Pons (tissue), 1 donor: ENCODE measurements at regions not wholly inside any gene's neighbourhood (a gene's known extent, or its start where the extent isn't known, plus 50 kb on each side); places are given as distances from the start of the nearest gene placed in this dataset.

ENCODE experiments used
- DNase-seq: peaks from one replicate; pipeline ENCODE4 v3.0.0-alpha.2; 2016; ENCODE audit warnings: low spot score

DNA sequence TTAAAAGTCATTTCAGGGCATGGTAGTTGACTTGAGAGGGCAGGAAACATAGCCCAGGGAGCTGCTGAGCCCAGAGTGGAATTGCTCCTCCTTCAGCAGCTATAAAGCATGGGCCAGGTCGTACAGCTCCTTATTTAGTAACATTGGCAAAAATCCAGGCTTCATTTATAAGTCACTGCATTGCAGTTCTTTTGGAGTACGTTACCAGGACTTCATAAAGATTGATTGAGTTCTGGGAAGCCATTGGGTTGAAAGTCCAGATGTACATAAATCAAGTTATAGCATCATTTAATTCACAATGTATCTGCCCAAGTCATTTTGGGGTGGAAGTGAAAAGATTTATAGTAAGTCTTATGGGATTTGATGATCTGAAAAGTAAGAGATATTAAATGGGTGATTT, 53.0 kb upstream of the ANKEF1 start:
- DNase-seq, result no peak

GRCh38 chr20:9978397-9979004, 56.3 kb upstream of the ANKEF1 start:
- peak; percentile 94 for DNase-seq

DNA sequence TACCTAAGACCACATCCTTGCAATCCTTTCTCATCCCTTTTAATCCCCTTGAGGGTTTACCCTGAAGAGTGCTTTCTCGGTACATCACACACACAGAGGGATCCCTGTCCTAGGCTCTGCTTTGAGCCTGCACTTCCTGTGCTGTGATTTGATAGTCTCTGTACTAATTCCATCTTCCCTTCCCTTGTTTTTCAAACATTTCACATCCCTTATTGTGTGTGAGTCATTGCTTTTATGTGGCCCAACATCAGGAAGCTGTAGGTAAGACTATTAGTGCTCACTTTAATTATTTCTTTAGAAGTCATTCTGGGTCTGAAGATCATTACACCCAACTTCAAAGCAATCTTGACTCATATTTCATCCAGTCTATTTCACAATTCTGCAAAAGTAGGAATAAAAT, 57.2 kb upstream of the ANKEF1 start:
- DNase-seq, result no peak

DNA sequence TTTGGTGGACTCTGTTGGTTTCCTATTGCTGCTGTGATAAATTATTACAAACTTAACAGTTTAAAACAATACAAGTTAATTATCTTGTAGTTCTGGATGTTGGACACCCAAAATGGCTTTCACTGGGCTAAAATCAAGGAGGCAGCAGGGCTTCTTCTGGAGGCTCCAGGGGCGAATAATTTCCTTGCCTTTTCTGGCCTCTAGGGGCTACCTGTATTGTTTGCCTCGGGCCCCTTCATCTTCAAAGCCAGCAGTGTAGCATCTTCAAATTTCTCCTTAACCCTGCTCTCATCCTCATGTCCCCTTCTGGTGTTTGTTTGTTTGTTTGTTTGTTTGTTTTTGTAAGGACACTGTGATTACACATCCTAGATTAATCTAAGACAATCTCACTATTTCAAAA, 60.5 kb upstream of the ANKEF1 start:
- no peak for DNase-seq

GRCh38 chr20:9971746-9972145, 63.0 kb upstream of the ANKEF1 start:
- no peak for DNase-seq

DNA sequence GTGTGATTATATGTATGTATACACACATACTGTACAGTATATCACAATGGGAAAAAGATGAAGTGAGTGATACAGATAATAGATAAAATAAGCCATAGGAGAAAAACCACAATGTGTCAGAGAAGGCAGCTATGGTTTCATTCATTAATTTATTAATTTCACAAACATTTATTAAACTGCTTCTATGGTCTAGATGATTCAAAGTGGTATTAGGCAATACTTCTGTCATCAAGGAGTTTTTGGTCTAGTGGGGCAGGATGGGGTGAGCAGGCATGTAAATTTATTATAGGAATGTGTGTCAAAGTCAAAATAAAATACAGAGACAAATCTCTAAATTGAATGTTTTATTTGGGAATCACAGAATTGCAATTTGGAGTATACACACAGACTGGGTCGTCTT, 65.2 kb upstream of the ANKEF1 start:
- DNase-seq, result no peak

- DNase-seq, result no peak
Measured at GRCh38 chr20:9968015-9968414, 66.8 kb upstream of the ANKEF1 start.

DNA sequence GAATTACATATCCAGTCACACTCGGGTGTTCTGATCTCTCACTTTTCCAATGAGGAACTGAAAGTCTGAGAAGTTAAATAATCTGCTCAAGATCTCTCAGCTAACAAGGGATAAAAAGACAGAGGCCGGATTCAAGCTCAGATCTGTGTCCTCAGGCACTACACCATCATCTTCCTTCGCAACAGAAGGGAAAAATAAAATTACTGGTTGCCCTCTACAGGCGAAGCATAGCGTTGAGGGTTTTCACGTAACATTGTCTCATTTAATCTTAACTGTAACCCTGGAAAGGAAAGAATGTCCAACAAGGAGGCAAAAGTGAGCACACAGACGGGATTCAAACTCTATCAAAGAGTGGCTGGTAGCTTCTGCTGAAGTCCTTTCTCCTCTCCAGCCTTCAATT, 67.8 kb upstream of the ANKEF1 start:
- no peak for DNase-seq

DNA sequence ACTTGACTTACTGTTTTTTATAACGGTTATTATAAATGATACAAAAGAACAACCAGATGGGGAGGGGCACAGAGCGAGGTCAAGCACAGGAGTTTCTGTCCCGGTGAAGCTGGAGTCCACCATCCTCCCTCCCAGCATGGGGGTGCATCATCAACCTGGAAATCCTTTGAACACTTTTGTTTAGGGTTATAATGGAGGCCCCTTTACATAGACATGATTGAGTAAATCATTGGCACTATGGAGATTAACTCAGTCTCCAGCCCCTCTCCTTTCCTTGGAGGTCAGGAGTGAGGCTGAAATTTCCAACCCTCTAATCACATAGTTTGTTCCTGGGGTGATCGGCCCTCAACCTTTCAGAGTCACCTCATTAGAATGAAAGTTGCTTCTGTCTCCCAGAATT, 71.8 kb upstream of the ANKEF1 start:
- no peak for DNase-seq

DNA sequence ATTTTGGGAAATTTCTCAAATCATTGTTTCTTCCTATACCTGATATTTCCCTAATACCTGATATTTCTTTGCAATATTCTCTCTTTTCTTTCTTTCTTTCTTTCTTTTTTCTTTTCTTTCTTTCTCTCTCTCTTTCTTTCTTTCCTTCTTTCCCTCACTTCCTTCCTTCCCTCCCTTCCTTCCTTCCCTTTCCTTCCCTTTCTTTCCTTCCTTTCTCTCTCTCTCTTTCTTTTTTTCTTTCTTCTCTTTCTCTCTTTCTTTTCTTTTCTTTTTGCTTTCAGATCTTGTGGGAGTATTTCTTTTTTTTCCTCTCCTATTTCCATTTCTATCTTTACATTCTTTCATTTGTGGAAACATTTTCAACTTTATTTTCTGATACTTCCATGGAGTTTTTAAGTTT, 76.1 kb upstream of the ANKEF1 start:
- no peak for DNase-seq

- DNase-seq, result no peak
Measured at GRCh38 chr20:9955646-9956045, 79.1 kb upstream of the ANKEF1 start.

DNA sequence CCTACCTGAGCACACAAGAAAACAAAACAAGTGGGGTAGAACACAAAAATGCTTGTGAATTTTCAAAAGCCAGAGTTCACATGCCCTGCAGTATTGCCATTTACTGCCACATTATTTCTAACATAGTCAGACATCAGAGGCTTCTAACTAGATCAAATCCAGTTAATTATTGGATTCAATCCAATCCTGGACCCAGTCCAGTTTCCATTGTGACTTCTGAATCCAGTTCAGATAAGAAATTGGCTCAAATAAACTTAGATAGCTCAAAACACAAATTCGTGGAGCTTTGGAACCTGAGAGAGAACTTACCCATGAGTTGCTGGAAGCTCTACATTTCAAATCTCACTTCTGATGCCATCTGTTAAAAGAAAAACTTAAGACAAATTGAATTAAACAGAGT, 85.2 kb upstream of the ANKEF1 start:
- no peak for DNase-seq

DNA sequence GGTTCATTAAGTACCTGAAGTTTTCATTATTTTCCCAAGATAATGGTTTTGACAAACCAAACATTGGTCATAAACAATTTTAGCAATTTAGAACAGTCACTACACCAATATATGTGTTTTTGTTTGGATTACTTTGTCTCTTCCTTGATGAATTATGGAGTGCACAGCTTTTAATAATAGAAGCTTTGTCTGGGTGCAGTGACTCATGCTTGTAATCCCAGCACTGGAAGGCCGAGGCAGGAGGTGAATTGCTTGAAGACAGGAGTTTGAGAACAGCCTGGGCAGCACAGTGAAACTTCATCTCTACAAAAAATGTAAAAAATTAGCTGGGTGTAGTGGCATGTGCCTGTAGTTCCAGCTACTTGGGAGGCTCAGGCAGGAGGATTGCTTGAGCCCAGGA, 89.4 kb upstream of the ANKEF1 start:
- DNase-seq, result peak; percentile 18

DNA sequence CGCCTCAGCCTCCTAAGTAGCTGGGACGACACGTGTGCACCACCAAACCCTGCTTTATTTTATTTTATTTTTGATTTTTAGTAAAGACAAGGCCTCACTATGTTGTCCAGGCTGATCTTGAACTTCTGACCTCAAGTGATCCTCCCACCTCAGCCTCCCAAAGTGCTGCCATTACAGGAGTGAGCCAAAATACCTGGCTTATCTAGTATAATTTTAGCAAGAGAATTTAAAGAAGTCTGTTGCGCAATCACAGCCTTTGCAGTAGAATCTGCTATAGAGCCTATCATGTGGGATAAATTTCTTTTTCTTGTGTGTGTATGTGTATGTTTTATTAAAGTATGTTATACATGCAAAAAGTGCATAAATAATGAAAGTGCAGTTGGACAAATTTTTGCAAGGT, 92.1 kb upstream of the ANKEF1 start:
- DNase-seq, result no peak

GRCh38 chr20:9940329-9940728, 94.5 kb upstream of the ANKEF1 start:
- DNase-seq, result no peak

DNA sequence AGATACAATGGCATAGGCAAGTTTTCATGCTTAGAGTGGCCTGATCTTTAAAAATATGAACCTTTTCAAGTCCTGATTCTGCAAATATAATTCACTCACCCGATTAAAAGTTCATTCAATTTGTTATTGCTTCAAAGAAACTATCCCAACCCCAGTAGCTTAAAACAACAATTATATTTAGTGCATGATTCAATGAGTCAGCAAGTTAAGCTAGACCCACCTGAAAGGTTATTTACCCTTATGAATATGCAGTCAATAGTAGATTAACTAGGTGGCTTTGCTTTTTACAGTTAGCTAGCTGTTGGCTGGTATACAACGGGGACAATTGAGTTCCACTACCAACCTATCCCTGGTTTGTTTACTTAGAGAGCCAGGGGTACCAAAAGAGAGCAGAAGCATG, 95.6 kb upstream of the ANKEF1 start:
- no peak for DNase-seq

DNA sequence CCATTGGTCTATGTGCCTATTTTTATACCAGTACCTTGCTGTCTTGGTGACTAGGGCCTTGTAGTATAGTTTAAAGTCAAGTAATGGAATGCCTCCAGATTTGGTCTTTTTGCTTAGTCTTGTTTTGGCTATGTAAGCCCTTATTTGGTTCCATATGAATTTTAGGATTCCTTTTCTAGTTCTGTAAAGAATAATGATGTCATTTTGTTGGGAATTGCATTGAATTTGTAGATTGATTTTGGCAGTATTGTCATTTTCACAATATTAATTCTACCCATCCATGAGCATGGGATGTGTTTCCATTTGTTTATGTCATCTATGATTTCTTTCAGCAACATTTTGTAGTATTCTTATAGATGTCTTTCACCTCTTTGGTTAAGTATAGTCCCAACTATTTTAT, 96.4 kb upstream of the PAK5 start:
- no peak for DNase-seq

GRCh38 chr20:9930142-9930541, 91.3 kb upstream of the PAK5 start:
- no peak for DNase-seq

GRCh38 chr20:9928955-9929354, 90.1 kb upstream of the PAK5 start:
- no peak for DNase-seq

DNA sequence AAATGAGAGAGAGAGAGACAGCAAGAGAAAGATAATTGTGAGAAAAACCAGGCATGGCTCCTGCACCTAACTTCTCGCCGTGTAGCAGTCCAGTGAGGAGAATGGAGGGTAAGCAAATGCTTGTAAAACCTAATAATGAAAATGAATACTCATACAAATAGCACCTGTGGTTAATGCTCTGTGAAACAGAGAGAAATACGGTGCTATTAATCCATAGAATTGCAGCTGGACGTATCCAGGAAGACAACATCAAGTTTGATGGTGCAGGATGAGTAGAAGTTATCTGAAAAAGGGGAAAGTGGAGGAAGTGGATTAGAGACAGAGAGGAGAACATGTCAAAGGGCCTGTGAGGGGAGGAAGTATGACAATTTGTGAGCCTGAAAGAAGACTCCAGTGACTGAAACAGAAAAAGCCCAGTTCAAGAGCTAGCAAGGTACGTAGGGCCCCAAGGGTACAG, 89.4 kb upstream of the PAK5 start:
- DNase-seq, result no peak

- DNase-seq, result no peak
Measured at GRCh38 chr20:9927224-9927623, 88.3 kb upstream of the PAK5 start.

DNA sequence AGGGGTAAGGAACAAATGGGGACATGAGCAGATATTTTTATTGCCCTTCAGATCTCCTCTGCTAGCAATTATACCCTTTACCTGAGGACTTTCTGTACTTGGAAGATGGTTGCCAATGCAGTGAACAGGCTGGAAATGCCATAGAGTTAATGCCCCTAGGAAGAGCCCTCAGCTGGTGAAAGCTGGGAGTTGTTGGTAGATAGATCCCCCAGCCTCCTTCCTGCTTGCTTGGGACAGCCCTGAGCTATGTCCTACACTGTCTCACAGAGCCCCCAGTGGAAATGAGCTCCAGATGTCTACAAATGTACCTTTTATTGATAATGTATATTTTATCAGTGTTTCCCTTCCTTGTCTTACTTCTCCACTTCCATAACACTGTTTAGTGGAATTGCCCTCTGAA, 87.6 kb upstream of the PAK5 start:
- DNase-seq, result no peak

GRCh38 chr20:9926007-9926406, 87.1 kb upstream of the PAK5 start:
- DNase-seq, result no peak

DNA sequence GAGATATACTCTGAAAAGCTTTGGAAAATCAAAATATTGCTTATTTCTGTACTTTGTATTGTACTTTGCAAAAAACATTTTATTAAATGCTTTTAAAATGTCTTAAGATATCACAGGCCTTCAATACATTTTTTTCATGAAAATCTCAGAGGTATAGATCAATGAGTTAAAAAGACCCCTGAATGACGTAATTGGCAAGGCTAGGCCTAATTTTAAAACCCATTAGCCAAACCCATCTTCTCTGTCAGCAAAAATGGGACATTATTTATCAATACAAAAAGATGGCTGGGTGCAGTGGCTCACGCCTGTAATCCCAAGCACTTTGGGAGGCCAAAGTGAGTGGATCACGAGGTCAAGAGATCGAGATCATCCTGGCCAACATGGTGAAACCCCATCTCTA, 84.8 kb upstream of the PAK5 start:
- no peak for DNase-seq

DNA sequence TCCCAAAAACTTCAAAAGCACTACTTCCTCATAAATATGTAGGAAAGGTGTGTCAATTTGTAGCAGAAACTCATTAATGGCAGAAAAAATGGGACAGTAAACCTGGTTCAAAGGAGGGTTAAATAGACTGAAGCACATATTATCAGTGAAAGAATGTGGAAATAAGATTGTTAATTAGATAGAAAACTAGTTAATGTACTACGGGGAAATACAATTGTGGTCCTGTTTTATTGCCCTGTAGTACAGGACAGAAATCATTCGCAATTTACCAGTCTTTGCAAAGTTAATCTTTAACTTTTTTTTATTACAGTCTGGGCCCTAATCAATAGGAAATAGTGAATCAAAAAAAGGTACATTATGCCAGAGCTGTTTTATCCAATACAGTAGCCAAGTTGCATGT, 82.0 kb upstream of the PAK5 start:
- DNase-seq, result no peak
